PC-9 (cell line): ENCODE measurements at regions not wholly inside any gene's neighbourhood (a gene's known extent, or its start where the extent isn't known, plus 50 kb on each side); places are given as distances from the start of the nearest gene placed in this dataset.
"Not testable (repeated sequence)": the region's sequence is repeated elsewhere in the genome, so short reads cannot be mapped to it uniquely, and the experiment has no call there.

Source experiments
- BruUV-seq: library from RNA; stranded (reverse); fragments of 400-500 nt; replicated peaks from 2 replicates; lab custom pipeline; 2021; lab: Mats Ljungman, UMichigan
- CTCF ChIA-PET: fragments of 300-600 bp; sonication (Branson Sonifier 250); formaldehyde crosslinking; loops from one replicate; lab custom pipeline; 2022; ENCODE audit warnings: antibody characterized with exemption; lab: Charles Lee
- POLR2A ChIA-PET: fragments of 300-600 bp; sonication (Branson Sonifier 250); formaldehyde crosslinking; loops from one replicate; lab custom pipeline; 2022; ENCODE audit warnings: antibody characterized with exemption; ENCODE audit not compliant: unreplicated experiment; lab: Charles Lee
- DNase-seq, 2 experiments: peaks; one replicate each; pipeline versions ENCODE4 v3.0.0 to v3.0.0-alpha.2; 2015 to 2022; ENCODE audit warnings: mixed read lengths in 1 of 2
- H2AFZ ChIP-seq: fragments of 200-600 bp; sonication (generic); 2 replicates; pipeline ENCODE4 v1.8.1; 2017; ENCODE audit warnings: antibody characterized with exemption
- H3F3A ChIP-seq: fragments of 200-600 bp; sonication (generic); 2 replicates; pipeline ENCODE4 v1.8.1; 2017; ENCODE audit warnings: antibody characterized with exemption, mild to moderate bottlenecking, low read depth; ENCODE audit not compliant: insufficient read depth
- H3K27ac ChIP-seq: fragments of 200-600 bp; sonication (generic); 2 replicates; pipeline ENCODE4 v1.6.1; 2016; ENCODE audit warnings: mixed run types
- H3K27me3 ChIP-seq: fragments of 200-600 bp; sonication (generic); 2 replicates; pipeline ENCODE4 v1.6.1; 2016; ENCODE audit warnings: low read depth, mixed run types; ENCODE audit not compliant: insufficient read depth
- H3K36me3 ChIP-seq: fragments of 200-600 bp; sonication (generic); 2 replicates; pipeline ENCODE4 v1.6.1; 2016; ENCODE audit warnings: low read depth, mixed run types
- H3K4me1 ChIP-seq: fragments of 200-600 bp; sonication (generic); replicated peaks from 2 replicates; pipeline ENCODE4 v1.6.1; 2016; ENCODE audit warnings: mixed run types; ENCODE audit not compliant: insufficient read depth
- H3K4me2 ChIP-seq: fragments of 200-600 bp; sonication (generic); 2 replicates; pipeline ENCODE4 v1.6.1; 2017; ENCODE audit warnings: mixed run types
- H3K4me3 ChIP-seq: fragments of 200-600 bp; sonication (generic); 2 replicates; pipeline ENCODE4 v1.6.1; 2016; ENCODE audit warnings: mixed run types
- H3K79me2 ChIP-seq: fragments of 200-600 bp; sonication (generic); 2 replicates; pipeline ENCODE4 v1.6.1; 2017; ENCODE audit warnings: low read depth, mixed run types
- H3K9me2 ChIP-seq: fragments of 200-600 bp; sonication (generic); 2 replicates; pipeline ENCODE4 v1.8.1; 2017; ENCODE audit warnings: mild to moderate bottlenecking; ENCODE audit not compliant: insufficient read depth
- H3K9me3 ChIP-seq: fragments of 200-600 bp; sonication (generic); 2 replicates; pipeline ENCODE4 v1.8.1; 2016; ENCODE audit warnings: low read depth; ENCODE audit not compliant: insufficient read depth
- H4K20me1 ChIP-seq: fragments of 200-600 bp; sonication (generic); 2 replicates; pipeline ENCODE4 v1.8.1; 2017; ENCODE audit not compliant: insufficient read depth
- EZH2 ChIP-seq: fragments of 200-600 bp; sonication (generic); IDR thresholded peaks from 2 replicates; pipeline ENCODE4 v1.8.0; 2017; ENCODE audit warnings: antibody characterized with exemption, low read depth
- intact Hi-C: fragments of 100-400 bp; cut with micrococcal nuclease; formaldehyde crosslinking; loops from one replicate; pipeline ENCODE4 v1.10.0; 2022; ENCODE audit not compliant: unreplicated experiment
- TF ChIP-seq, protein P1 (sequence below): fragments of 200-600 bp; sonication (generic); conservative IDR thresholded peaks from 2 replicates; pipeline ENCODE4 v1.6.1; 2017; ENCODE audit warnings: mixed run types, antibody characterized with exemption, mild to moderate bottlenecking, moderate library complexity

DNA sequence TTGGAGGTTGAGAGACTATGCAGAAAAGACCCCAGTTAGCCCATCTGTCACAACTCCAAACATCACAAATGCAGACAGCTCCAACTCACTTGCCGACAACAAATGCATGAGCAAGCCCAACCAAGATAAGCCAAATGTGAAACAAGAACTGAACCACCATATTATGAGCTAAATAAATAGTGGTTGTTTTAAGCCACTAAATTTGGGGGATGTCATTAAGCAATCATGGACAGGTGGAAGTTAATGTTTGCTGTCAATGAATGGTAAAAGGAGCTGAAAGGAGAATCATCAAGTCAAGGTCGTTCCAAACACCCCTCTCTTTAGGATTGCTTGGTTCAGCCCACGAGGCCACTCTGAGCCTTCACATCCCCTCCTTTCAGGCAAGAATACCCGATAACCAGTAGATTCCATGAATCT, 71.2 kb upstream of the PLCB4 start:
- Histone ChIP-seq H3K36me3 (no peaks in the 10 kb centered on the region), H3K4me3 (no peak overlapping the region), H4K20me1 (no peaks in the 10 kb centered on the region), H3K9me2 (no peaks in the 10 kb centered on the region), H3K27me3 (no peaks in the 10 kb centered on the region), H3K79me2 (no peaks in the 10 kb centered on the region), H2AFZ (no peak overlapping the region), H3K4me1 (no peaks in the 10 kb centered on the region), H3K9me3 (no peaks in the 10 kb centered on the region), H3K27ac (no peak overlapping the region), H3F3A (no peaks in the 10 kb centered on the region), H3K4me2 (no peak overlapping the region)
- ChIA-PET POLR2A (no interaction called here), CTCF (no interaction called here)
- BruUV-seq = no TSS peak
- DNase-seq = no peak
- intact Hi-C loops = no loop called here
- TF ChIP-seq, protein P1, sequence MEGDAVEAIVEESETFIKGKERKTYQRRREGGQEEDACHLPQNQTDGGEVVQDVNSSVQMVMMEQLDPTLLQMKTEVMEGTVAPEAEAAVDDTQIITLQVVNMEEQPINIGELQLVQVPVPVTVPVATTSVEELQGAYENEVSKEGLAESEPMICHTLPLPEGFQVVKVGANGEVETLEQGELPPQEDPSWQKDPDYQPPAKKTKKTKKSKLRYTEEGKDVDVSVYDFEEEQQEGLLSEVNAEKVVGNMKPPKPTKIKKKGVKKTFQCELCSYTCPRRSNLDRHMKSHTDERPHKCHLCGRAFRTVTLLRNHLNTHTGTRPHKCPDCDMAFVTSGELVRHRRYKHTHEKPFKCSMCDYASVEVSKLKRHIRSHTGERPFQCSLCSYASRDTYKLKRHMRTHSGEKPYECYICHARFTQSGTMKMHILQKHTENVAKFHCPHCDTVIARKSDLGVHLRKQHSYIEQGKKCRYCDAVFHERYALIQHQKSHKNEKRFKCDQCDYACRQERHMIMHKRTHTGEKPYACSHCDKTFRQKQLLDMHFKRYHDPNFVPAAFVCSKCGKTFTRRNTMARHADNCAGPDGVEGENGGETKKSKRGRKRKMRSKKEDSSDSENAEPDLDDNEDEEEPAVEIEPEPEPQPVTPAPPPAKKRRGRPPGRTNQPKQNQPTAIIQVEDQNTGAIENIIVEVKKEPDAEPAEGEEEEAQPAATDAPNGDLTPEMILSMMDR = no peak
- TF ChIP-seq EZH2 = no peak

DNA sequence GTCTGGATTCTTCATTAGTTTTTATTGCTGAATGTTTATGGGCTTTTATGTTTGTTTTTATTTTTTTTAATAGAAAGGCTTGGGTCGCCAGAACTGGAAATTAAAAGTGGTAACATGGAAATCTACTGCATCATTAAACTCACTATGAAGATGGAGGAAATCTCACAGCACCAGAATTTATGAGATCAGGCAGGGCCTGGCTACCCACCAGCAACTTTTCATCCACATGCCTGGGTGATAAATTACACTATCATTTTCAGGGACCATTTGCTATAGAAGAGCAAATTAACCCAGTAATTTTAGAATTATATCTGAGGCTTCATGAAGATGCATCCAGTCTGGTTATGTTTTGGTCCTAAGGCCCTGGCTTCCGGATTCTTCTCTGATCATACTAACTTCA, 57.8 kb upstream of the PLCB4 start:
- no peaks in the 10 kb centered on the region for H3K79me2 ChIP-seq
- no peak overlapping the region for H2AFZ ChIP-seq
- no peak overlapping the region for H3K4me3 ChIP-seq
- no peak overlapping the region for H3K27ac ChIP-seq
- H3K4me2 ChIP-seq = no peak overlapping the region
- DNase-seq = no peak
- intact Hi-C loops = no loop called here
- no peaks in the 10 kb centered on the region; the same call in 1 of the 2 replicates for H3K9me2 ChIP-seq
- ChIA-PET POLR2A (no interaction called here), CTCF (interaction anchor here (0.6 kb wide), 1 partner anchor 121 kb away, joined by 4 read pairs; no protein-coding TSS in a partner anchor)
- H3K4me1 ChIP-seq = no peaks in the 10 kb centered on the region
- H3K36me3 ChIP-seq = no peaks in the 10 kb centered on the region
- H3F3A ChIP-seq = no peaks in the 10 kb centered on the region
- H4K20me1 ChIP-seq = no peaks in the 10 kb centered on the region
- BruUV-seq = no TSS peak
- no peaks in the 10 kb centered on the region for H3K9me3 ChIP-seq
- no peaks in the 10 kb centered on the region for H3K27me3 ChIP-seq
- TF ChIP-seq EZH2 = no peak
- TF ChIP-seq, protein P1 = no peak

DNA sequence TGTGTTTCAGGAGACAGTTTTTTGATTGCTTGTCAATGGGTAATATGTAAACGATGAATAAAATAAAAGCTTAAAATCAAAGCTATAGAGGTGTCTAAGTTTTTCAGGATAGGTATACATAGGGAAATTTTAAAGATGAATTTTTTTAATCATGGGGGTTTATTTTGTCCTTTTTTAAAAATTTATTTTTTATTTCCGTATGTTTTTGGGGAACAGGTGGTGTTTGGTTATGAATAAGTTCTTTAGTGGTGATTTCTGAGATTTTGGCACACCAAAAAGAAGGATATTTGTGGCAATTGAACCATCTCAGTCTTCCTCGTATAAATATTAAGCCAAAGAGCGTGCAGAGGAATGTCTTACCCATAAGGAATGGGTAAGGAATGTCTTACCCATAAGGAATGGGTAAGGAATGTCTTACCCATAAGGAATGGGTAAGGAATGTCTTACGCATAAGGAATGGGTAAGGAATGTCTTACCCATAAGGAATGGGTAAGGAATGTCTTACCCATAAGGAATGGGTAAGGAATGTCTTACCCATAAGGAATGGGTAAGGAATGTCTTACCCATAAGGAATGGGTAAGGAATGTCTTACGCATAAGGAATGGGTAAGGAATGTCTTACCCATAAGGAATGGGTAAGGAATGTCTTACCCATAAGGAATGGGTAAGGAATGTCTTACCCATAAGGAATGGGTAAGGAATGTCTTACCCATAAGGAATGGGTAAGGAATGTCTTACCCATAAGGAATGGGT, 53.5 kb upstream of the PLCB4 start:
- H4K20me1 ChIP-seq, DNase-seq, H3K4me2 ChIP-seq, H3K9me3 ChIP-seq, H3K4me1 ChIP-seq, CTCF ChIA-PET, H3K9me2 ChIP-seq, H3K36me3 ChIP-seq, POLR2A ChIA-PET, intact Hi-C loops, H3F3A ChIP-seq, H3K4me3 ChIP-seq, H3K27me3 ChIP-seq, H2AFZ ChIP-seq, H3K27ac ChIP-seq, H3K79me2 ChIP-seq, BruUV-seq: not testable (repeated sequence)

DNA sequence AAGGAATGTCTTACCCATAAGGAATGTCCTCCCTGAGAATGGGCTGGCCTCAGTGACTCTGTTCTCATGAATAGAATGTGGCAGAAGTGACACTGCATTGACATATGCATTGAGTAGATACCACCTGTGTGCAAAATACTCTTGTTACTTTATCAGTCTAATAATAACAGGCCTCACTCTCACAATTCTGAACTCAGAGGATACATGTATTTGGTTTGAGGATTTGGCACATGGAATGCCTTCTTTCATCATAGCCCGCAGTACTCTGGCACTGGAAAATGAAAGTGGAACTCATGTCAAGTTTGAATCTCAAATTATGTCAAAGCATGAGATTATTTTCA, 52.9 kb upstream of the PLCB4 start:
- intact Hi-C loops = no loop called here
- no TSS peak for BruUV-seq
- TF ChIP-seq, protein P1 = no peak
- TF ChIP-seq EZH2 = no peak
- no peak for DNase-seq
- no peaks in the 10 kb centered on the region for H4K20me1 ChIP-seq
- H3K27me3 ChIP-seq = no peaks in the 10 kb centered on the region
- no peak overlapping the region for H2AFZ ChIP-seq
- H3K9me2 ChIP-seq = no peaks in the 10 kb centered on the region
- H3K4me1 ChIP-seq = no peaks in the 10 kb centered on the region
- no peaks in the 10 kb centered on the region for H3K79me2 ChIP-seq
- H3K9me3 ChIP-seq = no peaks in the 10 kb centered on the region
- H3F3A ChIP-seq = no peaks in the 10 kb centered on the region
- ChIA-PET CTCF (no interaction called here), POLR2A (no interaction called here)
- no peak overlapping the region for H3K27ac ChIP-seq
- H3K4me2 ChIP-seq = no peak overlapping the region
- no peak overlapping the region for H3K4me3 ChIP-seq
- H3K36me3 ChIP-seq = no peaks in the 10 kb centered on the region
